Caco-2 (cell line): ENCODE measurements at regions not wholly inside any gene's neighbourhood (a gene's known extent, or its start where the extent isn't known, plus 50 kb on each side); places are given as distances from the start of the nearest gene placed in this dataset.

Experiments
- BruUV-seq: library from RNA; stranded (reverse); fragments of 400-500 nt; replicated peaks from 2 replicates; lab custom pipeline; 2021; lab: Mats Ljungman, UMichigan
- CTCF ChIA-PET: fragments of 300-600 bp; sonication (Branson Sonifier 250); formaldehyde crosslinking; loops from one replicate; lab custom pipeline; 2022; ENCODE audit warnings: antibody characterized with exemption; lab: Charles Lee
- POLR2A ChIA-PET: fragments of 300-600 bp; sonication (Branson Sonifier 250); formaldehyde crosslinking; loops from one replicate; lab custom pipeline; 2022; ENCODE audit warnings: antibody characterized with exemption; lab: Charles Lee
- DNase-seq, 2 experiments: peaks; one replicate each; pipeline versions ENCODE4 v3.0.0 to v3.0.0-alpha.2; 2020 to 2022
- H3K27me3 ChIP-seq: replicated peaks from 2 replicates; pipeline ENCODE4 v1.6.0; 2011; ENCODE audit warnings: low read length; ENCODE audit not compliant: control insufficient read depth, insufficient read depth
- H3K36me3 ChIP-seq: 2 replicates; pipeline ENCODE4 v1.5.1; 2011; ENCODE audit warnings: low read length; ENCODE audit not compliant: control insufficient read depth, insufficient read depth
- H3K4me1 ChIP-seq: fragments of 250-450 bp; sonication (Bioruptor Pico); 2 replicates; pipeline ENCODE4 v1.5.1; 2020; ENCODE audit warnings: mild to moderate bottlenecking
- H3K4me3 ChIP-seq: 2 replicates; pipeline ENCODE4 v1.5.1; 2011; ENCODE audit warnings: low read depth, mild to moderate bottlenecking, control low read depth, low read length
- H3K9me3 ChIP-seq: fragments of 250-450 bp; sonication (Bioruptor Pico); 2 replicates; pipeline ENCODE4 v1.5.1; 2020; ENCODE audit warnings: mild to moderate bottlenecking, moderate library complexity
- H3K27ac Mint-ChIP-seq: one replicate; pipeline ENCODE4 v1.8.0; 2022; ENCODE audit warnings: mixed read lengths; ENCODE audit not compliant: unreplicated experiment
- H3K27me3 Mint-ChIP-seq: one replicate; pipeline ENCODE4 v1.8.0; 2022; ENCODE audit warnings: mixed read lengths; ENCODE audit not compliant: insufficient read depth, unreplicated experiment
- H3K36me3 Mint-ChIP-seq: one replicate; pipeline ENCODE4 v1.8.0; 2022; ENCODE audit warnings: mild to moderate bottlenecking, mixed read lengths; ENCODE audit not compliant: insufficient read depth, unreplicated experiment
- H3K4me1 Mint-ChIP-seq: one replicate; pipeline ENCODE4 v1.8.0; 2022; ENCODE audit warnings: low read depth, mixed read lengths; ENCODE audit not compliant: unreplicated experiment
- H3K4me3 Mint-ChIP-seq: one replicate; pipeline ENCODE4 v1.8.0; 2022; ENCODE audit warnings: mild to moderate bottlenecking, moderate library complexity, mixed read lengths; ENCODE audit not compliant: unreplicated experiment
- H3K9me3 Mint-ChIP-seq: one replicate; pipeline ENCODE4 v1.8.0; 2022; ENCODE audit warnings: mixed read lengths; ENCODE audit not compliant: unreplicated experiment
- intact Hi-C: fragments of 100-400 bp; cut with micrococcal nuclease; formaldehyde crosslinking; loops from one replicate; pipeline ENCODE4 v1.10.0; 2022; ENCODE audit not compliant: unreplicated experiment
- TF ChIP-seq, protein P1 (sequence below), 2 experiments: fragments of 200-600 bp in 1 of 2; IDR thresholded peaks; 1 replicate in 1 of 2; 2 replicates in 1 of 2; pipeline versions ENCODE4 v1.5.1 to v1.8.0; 2011 to 2022; ENCODE audit warnings: antibody characterized with exemption in 1 of 2, control low read depth in 1 of 2, inconsistent platforms in 1 of 2, low read depth in 1 of 2, low read length in 1 of 2, mild to moderate bottlenecking in 1 of 2, moderate library complexity in 1 of 2; ENCODE audit not compliant: insufficient read depth in 1 of 2, severe bottlenecking in 1 of 2, unreplicated experiment in 1 of 2

- CTCF ChIA-PET, result no interaction called here
These were observed 389.8 kb upstream of the PCDH10 start for GRCh38 chr4:132759199-132759780.

DNA sequence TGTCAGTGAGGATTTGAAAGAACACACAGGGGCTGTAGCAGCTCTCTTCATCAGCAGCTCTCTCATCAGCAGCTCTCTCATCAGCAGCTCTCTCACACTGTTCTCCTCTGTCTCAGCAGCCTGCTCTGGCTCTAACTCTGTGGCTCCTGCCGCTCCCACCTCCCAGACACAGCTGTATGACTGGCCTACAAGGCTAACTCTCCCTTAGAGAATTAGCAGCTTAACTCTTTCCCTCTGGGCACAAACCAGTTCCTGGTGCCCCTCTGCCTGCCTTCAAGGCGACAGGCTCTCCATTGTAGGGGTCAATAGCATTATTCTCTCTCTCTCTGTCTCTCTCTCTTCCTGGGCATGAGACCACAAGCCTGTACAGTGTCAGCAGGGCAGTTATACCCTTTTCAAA, 385.6 kb upstream of the PCDH10 start:
- Histone ChIP-seq H3K9me3 (no peaks in the 10 kb centered on the region), H3K4me1 (no peaks in the 10 kb centered on the region), H3K27me3 (no peaks in the 10 kb centered on the region), H3K4me3 (no peak overlapping the region), H3K36me3 (no peaks in the 10 kb centered on the region)
- no TSS peak for BruUV-seq
- no peaks in the 10 kb centered on the region for H3K9me3 Mint-ChIP-seq
- CTCF ChIA-PET, result no interaction called here
- H3K27ac Mint-ChIP-seq, result no peak overlapping the region
- intact Hi-C loops, result no loop called here
- no peak for DNase-seq
- TF ChIP-seq, protein P1, sequence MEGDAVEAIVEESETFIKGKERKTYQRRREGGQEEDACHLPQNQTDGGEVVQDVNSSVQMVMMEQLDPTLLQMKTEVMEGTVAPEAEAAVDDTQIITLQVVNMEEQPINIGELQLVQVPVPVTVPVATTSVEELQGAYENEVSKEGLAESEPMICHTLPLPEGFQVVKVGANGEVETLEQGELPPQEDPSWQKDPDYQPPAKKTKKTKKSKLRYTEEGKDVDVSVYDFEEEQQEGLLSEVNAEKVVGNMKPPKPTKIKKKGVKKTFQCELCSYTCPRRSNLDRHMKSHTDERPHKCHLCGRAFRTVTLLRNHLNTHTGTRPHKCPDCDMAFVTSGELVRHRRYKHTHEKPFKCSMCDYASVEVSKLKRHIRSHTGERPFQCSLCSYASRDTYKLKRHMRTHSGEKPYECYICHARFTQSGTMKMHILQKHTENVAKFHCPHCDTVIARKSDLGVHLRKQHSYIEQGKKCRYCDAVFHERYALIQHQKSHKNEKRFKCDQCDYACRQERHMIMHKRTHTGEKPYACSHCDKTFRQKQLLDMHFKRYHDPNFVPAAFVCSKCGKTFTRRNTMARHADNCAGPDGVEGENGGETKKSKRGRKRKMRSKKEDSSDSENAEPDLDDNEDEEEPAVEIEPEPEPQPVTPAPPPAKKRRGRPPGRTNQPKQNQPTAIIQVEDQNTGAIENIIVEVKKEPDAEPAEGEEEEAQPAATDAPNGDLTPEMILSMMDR (IDR thresholded peaks at IDR 0.05; ENCODE audit: insufficient read depth in 1 of 2, low read depth in 1 of 2, low read length in 1 of 2, severe bottlenecking in 1 of 2, unreplicated experiment in 1 of 2), result no peak
- H3K27me3 Mint-ChIP-seq, result no peaks in the 10 kb centered on the region
- H3K4me3 Mint-ChIP-seq, result no peak overlapping the region
- peaks cover 6% of the 10 kb centered on the region for H3K4me1 Mint-ChIP-seq
- POLR2A ChIA-PET, result no interaction called here
- no peaks in the 10 kb centered on the region for H3K36me3 Mint-ChIP-seq

More at GRCh38 chr4:132759199-132759780, 389.8 kb upstream of the PCDH10 start:
- Mint-ChIP-seq H3K36me3 (no peaks in the 10 kb centered on the region), H3K4me1 (peaks cover 6% of the 10 kb centered on the region), H3K9me3 (no peaks in the 10 kb centered on the region), H3K27me3 (no peaks in the 10 kb centered on the region), H3K27ac (no peak overlapping the region), H3K4me3 (no peak overlapping the region)
- Histone ChIP-seq H3K4me1 (no peaks in the 10 kb centered on the region), H3K27me3 (no peaks in the 10 kb centered on the region), H3K9me3 (no peaks in the 10 kb centered on the region), H3K36me3 (no peaks in the 10 kb centered on the region), H3K4me3 (no peak overlapping the region)
- BruUV-seq, result no TSS peak
- no peak for DNase-seq
- POLR2A ChIA-PET, result no interaction called here
- intact Hi-C loops, result no loop called here
- TF ChIP-seq, protein P1 (IDR thresholded peaks at IDR 0.05; ENCODE audit: insufficient read depth in 1 of 2, low read depth in 1 of 2, low read length in 1 of 2, severe bottlenecking in 1 of 2, unreplicated experiment in 1 of 2), result no peak

- Mint-ChIP-seq H3K9me3 (no peaks in the 10 kb centered on the region), H3K27ac (no peak overlapping the region), H3K4me1 (peaks cover 6% of the 10 kb centered on the region), H3K4me3 (no peak overlapping the region), H3K27me3 (no peaks in the 10 kb centered on the region), H3K36me3 (no peaks in the 10 kb centered on the region)
- ChIA-PET POLR2A (no interaction called here), CTCF (no interaction called here)
- H3K27me3 ChIP-seq, result no peaks in the 10 kb centered on the region
- intact Hi-C loops, result no loop called here
- no peaks in the 10 kb centered on the region for H3K9me3 ChIP-seq
- TF ChIP-seq, protein P1 (IDR thresholded peaks at IDR 0.05; ENCODE audit: insufficient read depth in 1 of 2, low read depth in 1 of 2, low read length in 1 of 2, severe bottlenecking in 1 of 2, unreplicated experiment in 1 of 2), result no peak
- H3K4me3 ChIP-seq, result no peak overlapping the region
- DNase-seq, result no peak
- no peaks in the 10 kb centered on the region for H3K4me1 ChIP-seq
- BruUV-seq, result no TSS peak
- H3K36me3 ChIP-seq, result no peaks in the 10 kb centered on the region
These were observed 381.2 kb upstream of the PCDH10 start for GRCh38 chr4:132767901-132768300.
